ENCODE measurements at regions not wholly inside any gene's neighbourhood (a gene's known extent, or its start where the extent isn't known, plus 50 kb on each side); places are given as distances from the start of the nearest gene placed in this dataset.
"Not testable (repeated sequence)": the region's sequence is repeated elsewhere in the genome, so short reads cannot be mapped to it uniquely, and the experiment has no call there.

DNA sequence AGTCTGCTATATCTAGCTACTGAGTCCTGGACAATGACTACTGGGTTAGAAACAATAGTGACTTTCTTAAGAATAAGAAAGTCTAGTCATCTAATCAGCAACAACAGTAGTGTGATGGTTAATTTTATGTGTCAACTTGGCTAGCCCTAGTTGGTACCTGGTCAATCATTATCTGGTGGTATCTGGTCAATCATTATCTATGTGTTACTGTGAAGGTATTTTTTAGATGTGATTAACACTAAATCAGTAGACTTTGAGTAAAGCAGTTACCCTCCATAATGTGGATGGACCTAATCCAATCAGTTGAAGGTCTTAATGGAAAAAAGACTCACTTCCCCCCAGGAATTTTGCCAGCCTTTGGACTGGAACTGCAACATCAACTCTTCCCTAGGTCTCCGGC, 312.6 kb downstream of the SIPA1L2 start:
- DNase-seq, result no peak
- Histone ChIP-seq H3K36me3 (no peaks in the 10 kb centered on the region), H3K9me3 (peaks cover 0 to 25% (median 10%) of the 10 kb centered on the region in 8 donors), H3K27me3 (replicated peaks in 1 of 7) (no peaks in the 10 kb centered on the region), H3K4me1 (no peaks in the 10 kb centered on the region), H3K27ac (no peak overlapping the region), H3K4me3 (no peak overlapping the region)
- intact Hi-C loops (cut with DNase I; ENCODE audit: low total_unique reads), result no loop called here
- 87 to 97% (median 96%) methylated on average over 1 of the region's 1 CpG for WGBS, 5 donors
- no peak for TF ChIP-seq CTCF (IDR thresholded peaks at IDR 0.05 in 8 of 11, conservative IDR thresholded peaks at IDR 0.05 in 3 of 11)
- TF ChIP-seq POLR2AphosphoS5 (IDR thresholded peaks at IDR 0.05), result no peak
- no peak for TF ChIP-seq POLR2A (IDR thresholded peaks at IDR 0.05)

DNA sequence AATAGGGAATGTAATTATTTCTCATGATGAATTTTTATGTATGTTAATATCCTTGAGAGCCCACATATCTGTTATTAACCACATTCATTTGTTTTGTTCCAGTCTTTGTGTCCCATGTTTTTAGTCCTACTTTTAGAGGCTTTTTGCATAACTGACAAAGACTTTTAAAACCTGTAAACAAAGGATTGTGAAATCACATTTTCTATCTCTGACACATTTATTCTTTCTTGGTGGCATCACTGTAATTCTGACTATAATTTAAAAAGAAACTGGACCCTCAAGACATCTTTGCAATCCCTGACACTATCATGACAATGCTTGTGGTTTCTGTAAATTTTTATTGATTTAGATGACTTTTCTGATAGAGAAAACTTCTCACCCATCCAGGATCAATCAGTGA, 313.1 kb downstream of the SIPA1L2 start:
- TF ChIP-seq POLR2A (IDR thresholded peaks at IDR 0.05) (no peak), CTCF (IDR thresholded peaks at IDR 0.05 in 8 of 11, conservative IDR thresholded peaks at IDR 0.05 in 3 of 11) (no peak), POLR2AphosphoS5 (IDR thresholded peaks at IDR 0.05) (no peak)
- no peaks in the 10 kb centered on the region for H3K4me1 ChIP-seq
- intact Hi-C loops (cut with DNase I; ENCODE audit: low total_unique reads), result no loop called here
- no peak for DNase-seq
- peaks cover 0 to 26% (median 10%) of the 10 kb centered on the region in 8 donors for H3K9me3 ChIP-seq
- no peak overlapping the region for H3K27ac ChIP-seq
- H3K4me3 ChIP-seq, result no peak overlapping the region
- no peaks in the 10 kb centered on the region for H3K36me3 ChIP-seq
- H3K27me3 ChIP-seq (replicated peaks in 1 of 7), result no peaks in the 10 kb centered on the region

GRCh38 chr1:232313876-232314275, 316.1 kb downstream of the SIPA1L2 start:
- peaks cover 0 to 26% (median 10%) of the 10 kb centered on the region in 8 donors for H3K9me3 ChIP-seq
- intact Hi-C loops (cut with DNase I; ENCODE audit: low total_unique reads); H3K36me3 ChIP-seq; DNase-seq; H3K27me3 ChIP-seq (replicated peaks in 1 of 7); H3K4me1 ChIP-seq; H3K27ac ChIP-seq; H3K4me3 ChIP-seq: not testable (repeated sequence)
- WGBS, 5 donors, result 88 to 95% (median 93%) methylated on average over 13 to 15 of the region's 15 CpGs

DNA sequence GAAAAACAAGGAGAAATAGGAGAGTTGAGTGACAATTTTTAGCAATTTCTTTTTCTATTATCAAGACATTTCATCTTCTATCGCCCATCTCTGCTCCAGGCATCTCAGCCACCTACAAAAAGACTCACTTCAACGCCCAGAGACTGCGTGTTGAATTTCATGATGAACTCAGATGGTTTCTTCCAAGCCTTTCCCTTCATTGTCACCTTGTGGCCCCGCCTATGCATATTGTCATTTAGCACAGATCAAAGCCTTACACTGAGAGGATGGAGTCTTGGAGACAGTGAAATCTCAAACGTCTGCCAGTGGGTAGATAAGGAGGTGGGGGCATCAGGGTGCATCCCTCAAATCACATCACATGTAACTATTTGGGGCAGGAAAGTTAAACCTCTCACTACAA, 319.4 kb downstream of the SIPA1L2 start:
- Histone ChIP-seq H3K4me3 (no peak overlapping the region), H3K36me3 (no peaks in the 10 kb centered on the region), H3K27me3 (replicated peaks in 1 of 7) (peaks cover 0 to 10% (median 0%) of the 10 kb centered on the region in 7 donors), H3K4me1 (no peaks in the 10 kb centered on the region), H3K9me3 (peaks cover 0 to 21% (median 10%) of the 10 kb centered on the region in 8 donors), H3K27ac (no peak overlapping the region)
- WGBS, 5 donors, result 57 to 71% (median 65%) methylated on average over 5 of the region's 5 CpGs
- intact Hi-C loops (cut with DNase I; ENCODE audit: low total_unique reads), result no loop called here
- no peak for DNase-seq
- TF ChIP-seq POLR2A (IDR thresholded peaks at IDR 0.05), result no peak
- no peak for TF ChIP-seq POLR2AphosphoS5 (IDR thresholded peaks at IDR 0.05)
- TF ChIP-seq CTCF (IDR thresholded peaks at IDR 0.05 in 8 of 11, conservative IDR thresholded peaks at IDR 0.05 in 3 of 11), result no peak

DNA sequence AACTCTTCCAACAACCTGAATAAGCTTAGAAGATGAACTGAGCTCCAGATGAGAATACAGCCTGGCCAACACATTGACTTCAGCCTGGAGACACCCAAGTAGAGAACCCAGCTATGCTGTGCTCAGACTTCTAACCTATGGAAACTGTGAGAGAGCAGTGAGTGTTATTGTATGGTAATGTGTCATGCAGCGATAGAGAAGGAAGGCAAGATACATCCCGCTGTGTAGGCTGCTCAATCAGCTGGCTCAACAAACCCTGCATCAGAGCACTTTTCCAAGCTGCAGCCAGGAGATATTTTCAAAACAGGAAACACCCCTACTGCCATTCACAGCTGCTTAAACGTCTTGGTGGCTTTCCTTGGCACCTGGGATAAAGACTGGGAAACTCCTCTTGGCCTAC, 321.3 kb downstream of the SIPA1L2 start:
- Histone ChIP-seq H3K27me3 (replicated peaks in 1 of 7) (peaks cover 0 to 10% (median 0%) of the 10 kb centered on the region in 7 donors), H3K4me3 (no peak overlapping the region), H3K36me3 (no peaks in the 10 kb centered on the region), H3K4me1 (no peaks in the 10 kb centered on the region), H3K9me3 (peaks cover 0 to 14% (median 7%) of the 10 kb centered on the region in 8 donors), H3K27ac (no peak overlapping the region)
- 54 to 61% (median 56%) methylated on average over 3 of the region's 3 CpGs for WGBS, 5 donors
- no peak for DNase-seq
- intact Hi-C loops (cut with DNase I; ENCODE audit: low total_unique reads), result no loop called here
- TF ChIP-seq POLR2A (IDR thresholded peaks at IDR 0.05) (no peak), CTCF (IDR thresholded peaks at IDR 0.05 in 8 of 11, conservative IDR thresholded peaks at IDR 0.05 in 3 of 11) (no peak), POLR2AphosphoS5 (IDR thresholded peaks at IDR 0.05) (no peak)
